Mesenteric fat pad (tissue), 1 donor: ENCODE measurements at regions not wholly inside any gene's neighbourhood (a gene's known extent, or its start where the extent isn't known, plus 50 kb on each side); places are given as distances from the start of the nearest gene placed in this dataset.

Experiments used
- DNase-seq: peaks from one replicate; pipeline ENCODE4 v3.0.0-alpha.2; 2020; ENCODE audit warnings: low spot score
- donor health status: DM: yes; HTN: yes; CAD: no.

GRCh38 chr12:31868965-31869364 lies 90.2 kb upstream of the RESF1 start:
- DNase-seq = no peak

GRCh38 chr12:31867292-31867691 lies 91.9 kb upstream of the RESF1 start:
- no peak for DNase-seq

GRCh38 chr12:31866523-31866922 lies 92.7 kb upstream of the RESF1 start:
- DNase-seq = no peak

DNA sequence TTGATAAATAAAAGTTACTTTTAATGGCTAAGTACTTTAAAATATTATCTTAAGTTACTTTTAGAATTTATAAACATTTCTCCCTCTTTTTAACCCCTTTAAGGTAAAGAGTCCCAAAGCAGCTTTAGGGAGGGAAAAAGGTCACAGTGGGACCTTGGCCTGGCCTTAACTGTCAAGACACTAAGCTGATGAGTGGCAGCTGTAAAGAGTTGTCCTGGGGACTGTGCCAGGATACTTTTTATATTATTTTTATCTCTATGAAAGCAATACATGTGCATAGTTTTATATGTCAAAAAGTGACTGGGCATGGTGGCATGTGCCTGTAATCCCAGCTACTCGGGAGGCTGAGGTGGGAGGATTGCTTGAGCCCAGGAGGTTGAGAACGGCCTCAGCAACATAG lies 94.2 kb upstream of the RESF1 start:
- no peak for DNase-seq

GRCh38 chr12:31861360-31861759 lies 97.9 kb upstream of the RESF1 start:
- DNase-seq = no peak

DNA sequence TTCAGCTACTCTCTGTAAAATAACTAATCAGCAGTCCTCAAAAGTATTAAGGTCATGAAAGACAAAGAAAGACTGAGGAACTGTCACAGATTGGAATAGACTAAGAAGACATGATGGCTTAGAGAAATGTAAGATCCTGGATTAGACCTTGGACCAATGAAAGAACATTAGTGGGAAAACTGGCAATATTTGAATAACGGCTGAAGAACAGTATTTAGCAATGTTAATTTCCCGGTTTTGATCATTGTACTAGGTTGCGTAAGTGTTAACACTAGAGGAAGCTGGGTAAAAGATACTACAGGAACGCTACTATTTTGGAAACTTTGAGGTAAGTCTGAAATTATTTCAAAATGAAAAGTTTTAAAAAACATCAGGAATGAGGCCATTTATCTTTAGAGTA lies 98.8 kb upstream of the RESF1 start:
- no peak for DNase-seq

GRCh38 chr12:31859232-31859977 lies 99.8 kb upstream of the RESF1 start:
- peak; percentile 12 for DNase-seq

- no peak for DNase-seq
Observed at GRCh38 chr12:31855427-31855826, 103.8 kb upstream of the RESF1 start.

DNA sequence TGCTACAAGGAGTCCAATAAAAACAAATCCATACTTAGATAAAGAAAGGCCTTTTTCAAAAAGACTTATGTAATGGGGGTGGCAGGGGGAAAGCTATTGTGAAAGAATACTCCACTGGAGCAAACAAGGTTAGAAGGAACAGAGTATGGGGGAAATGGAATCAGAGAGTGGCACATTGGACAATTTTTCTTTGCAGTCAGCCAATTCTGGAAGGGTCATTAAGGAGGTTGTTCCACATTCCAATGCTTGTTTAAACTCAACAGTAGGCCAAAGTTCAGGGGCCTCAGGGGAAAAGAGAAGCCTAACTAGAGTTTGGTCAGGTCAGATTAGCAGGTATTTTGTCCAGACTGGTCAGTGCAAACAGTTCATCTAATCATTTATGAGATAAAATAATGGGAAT lies 105.2 kb upstream of the RESF1 start:
- DNase-seq = no peak

DNA sequence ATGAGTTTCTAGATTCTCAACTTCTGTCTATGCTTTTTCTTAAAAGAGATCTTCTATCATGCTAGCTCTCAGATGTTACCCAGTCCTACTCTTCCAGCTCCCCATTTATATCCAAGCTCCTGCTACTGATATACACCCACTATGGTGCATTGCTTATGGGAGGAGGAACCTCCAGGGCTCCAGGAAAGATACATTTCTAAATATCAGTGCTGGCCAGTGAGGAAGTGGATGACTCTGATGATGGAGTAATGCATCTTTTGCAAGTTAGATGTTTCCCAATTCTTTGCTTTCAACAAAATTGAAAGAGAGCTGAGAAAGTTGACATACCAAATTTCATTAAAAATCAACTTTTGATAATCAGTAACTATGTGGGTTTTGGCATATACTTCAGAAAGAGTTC lies 105.7 kb upstream of the RESF1 start:
- DNase-seq = no peak

GRCh38 chr12:31850268-31850667 lies 108.9 kb upstream of the RESF1 start:
- DNase-seq = no peak

DNA sequence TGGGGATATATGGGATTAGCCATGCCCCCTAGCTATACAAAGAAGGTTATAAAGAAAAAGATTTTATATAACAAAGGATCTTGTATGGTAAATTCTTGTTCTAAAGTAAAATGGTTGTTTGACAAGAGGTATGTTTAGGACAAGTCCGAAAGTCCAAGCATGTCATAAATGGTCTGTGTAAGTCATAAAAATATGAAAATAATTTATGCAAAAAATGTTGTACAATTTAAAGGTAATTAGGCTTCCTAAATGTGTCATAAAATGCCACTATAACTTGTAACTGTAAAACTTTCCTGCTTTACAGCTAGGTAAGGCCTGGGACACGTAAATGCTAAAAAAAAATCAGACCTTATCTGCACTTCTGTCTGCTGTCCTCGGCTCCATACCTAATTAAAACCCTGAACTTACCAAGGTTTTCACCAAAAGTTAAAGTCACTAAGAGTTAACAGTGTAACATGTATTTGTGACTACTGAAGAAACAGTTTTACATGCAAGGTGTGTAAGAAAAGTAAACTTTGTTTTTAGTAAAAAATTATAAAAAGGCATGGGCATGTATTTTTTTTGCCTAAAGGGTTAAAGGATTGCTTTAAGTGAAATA lies 110.0 kb upstream of the RESF1 start:
- no peak for DNase-seq

- DNase-seq = no peak
Observed at GRCh38 chr12:31846405-31846804, 112.8 kb upstream of the RESF1 start.

- no peak for DNase-seq
Observed at GRCh38 chr12:31845613-31846322, 113.4 kb upstream of the RESF1 start.

DNA sequence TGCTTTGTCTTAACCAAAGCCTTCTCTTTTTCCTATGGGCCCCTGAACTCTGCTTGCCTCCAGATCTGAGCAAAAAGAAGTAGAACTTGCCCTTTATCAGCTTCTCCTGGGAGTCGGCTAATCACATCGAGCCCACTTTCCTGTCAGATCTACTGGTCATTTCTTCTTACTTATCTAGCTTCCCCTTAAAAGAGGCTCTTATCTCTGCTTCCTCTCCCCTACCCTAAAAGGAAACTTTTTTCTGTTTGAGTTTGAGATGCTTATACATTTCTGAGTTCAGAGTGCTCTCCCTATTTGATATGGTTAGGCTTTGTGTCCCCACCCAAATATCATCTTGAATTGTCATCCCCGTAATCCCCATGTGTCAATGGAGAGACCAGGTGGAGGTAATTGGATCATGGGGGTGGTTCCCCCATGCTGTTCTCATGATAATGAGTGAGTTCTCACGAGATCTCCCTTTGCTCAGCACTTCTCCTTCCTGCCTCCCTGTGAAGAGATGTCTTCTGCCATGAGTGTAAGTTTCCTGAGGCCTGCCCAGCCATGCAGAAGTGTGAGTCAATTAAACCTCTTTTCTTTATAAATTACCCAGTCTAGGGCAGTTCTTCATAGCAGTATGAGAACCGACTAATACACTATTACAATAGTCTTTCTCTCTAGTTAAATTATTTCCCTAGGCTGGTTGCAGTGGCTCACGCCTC lies 114.7 kb upstream of the AMN1 start:
- no peak for DNase-seq

DNA sequence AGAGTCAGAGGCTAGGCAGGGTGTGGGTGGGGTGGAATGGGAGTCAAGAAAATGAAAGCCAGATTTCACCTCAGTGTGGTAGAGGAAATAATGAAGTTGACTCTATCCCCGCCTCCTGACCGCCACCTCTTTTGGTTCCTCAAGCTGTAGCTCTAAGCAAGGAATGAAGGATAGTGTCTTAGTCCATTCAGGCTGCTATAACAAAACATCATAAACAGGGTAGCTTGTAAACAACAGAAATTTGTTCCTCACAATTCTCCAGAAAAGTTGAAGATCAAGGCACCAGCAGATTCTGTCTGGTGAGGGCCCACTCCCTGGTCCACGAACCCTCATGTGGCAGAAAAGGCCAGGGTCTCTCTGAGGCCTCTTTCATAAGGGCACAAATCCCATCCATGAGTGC lies 109.1 kb upstream of the AMN1 start:
- DNase-seq = no peak

DNA sequence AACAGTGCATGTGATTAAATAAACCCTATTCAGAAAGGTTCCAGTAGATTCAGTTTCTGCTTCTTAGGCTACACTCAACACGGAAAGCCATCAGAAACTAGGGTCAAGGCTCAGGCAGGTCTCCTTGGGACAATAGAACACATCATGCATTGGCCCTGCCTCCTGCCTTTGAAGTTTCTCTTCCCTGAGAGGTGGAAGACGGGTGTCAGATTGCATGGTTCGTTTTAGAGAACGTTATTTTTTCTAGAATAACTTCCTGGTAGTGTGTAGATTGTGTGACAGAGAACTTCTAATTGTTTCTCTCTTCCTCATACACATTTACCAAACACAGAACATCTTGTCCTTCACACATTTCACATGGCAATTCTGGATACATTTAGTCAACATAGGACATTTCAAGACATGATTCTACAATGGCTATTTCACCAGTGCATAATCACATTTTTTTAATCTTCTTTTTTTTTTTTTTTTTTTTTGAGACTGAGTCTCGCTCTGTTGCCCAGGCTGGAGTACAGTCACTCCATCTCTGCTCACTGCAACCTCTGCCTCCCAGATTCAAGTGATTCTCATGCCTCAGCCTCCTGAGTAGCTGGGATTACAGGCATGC lies 106.6 kb upstream of the AMN1 start:
- no peak for DNase-seq

DNA sequence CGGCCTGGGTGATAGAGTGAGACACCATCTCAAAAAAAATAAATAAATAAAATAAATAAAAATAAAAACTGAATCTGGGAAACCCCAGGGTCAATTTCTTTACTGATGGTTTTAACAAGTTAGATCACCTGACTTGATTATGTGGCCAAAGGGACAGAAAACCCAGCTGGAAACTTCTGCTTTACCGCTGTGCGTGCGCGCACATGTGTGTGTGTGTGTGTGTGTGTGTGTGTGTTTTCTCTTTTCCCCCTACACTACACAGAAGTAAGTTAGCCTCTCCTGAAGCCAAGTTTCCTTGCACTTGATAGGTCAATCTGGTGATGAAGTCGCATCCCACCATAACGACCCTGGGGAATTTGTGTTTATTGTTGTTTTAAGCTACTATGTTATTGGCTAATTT lies 105.3 kb upstream of the AMN1 start:
- DNase-seq = no peak

- DNase-seq = no peak
Observed at GRCh38 chr12:31832740-31833729, 104.2 kb upstream of the AMN1 start.

DNA sequence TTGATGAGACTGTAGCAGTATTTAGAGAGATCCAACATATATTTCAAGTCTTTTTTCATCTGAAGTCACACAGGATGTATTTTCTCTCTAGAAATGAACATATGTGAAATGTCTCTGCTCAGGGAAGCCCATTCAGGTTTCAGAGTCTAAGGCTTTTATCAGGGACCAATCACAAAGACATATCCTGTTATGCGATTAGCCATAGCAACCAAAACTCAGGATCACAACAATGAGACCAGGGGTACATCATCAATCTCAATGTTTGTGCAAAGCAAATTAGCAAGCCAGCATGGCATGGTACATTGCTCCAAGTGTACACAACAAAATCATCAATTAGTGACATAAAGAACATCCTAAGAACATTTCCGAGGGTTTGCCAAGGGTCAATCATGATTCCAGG lies 99.2 kb upstream of the AMN1 start:
- DNase-seq = no peak
